ENCODE measurements at regions not wholly inside any gene's neighbourhood (a gene's known extent, or its start where the extent isn't known, plus 50 kb on each side); places are given as distances from the start of the nearest gene placed in this dataset.
"Not testable (repeated sequence)": the region's sequence is repeated elsewhere in the genome, so short reads cannot be mapped to it uniquely, and the experiment has no call there.

- not testable (repeated sequence) for H3K27ac ChIP-seq; H3K4me3 ChIP-seq; DNase-seq (ENCODE audit: low spot score)
Observed at GRCh38 chr9:41839786-41840185, 289.4 kb downstream of the CNTNAP3B start.

GRCh38 chr9:41838953-41839352 is 290.3 kb downstream of the CNTNAP3B start:
- not testable (repeated sequence) for H3K27ac ChIP-seq; DNase-seq (ENCODE audit: low spot score); H3K4me3 ChIP-seq

GRCh38 chr9:41838562-41838851 is 290.7 kb downstream of the CNTNAP3B start:
- H3K27ac ChIP-seq; H3K4me3 ChIP-seq; DNase-seq (ENCODE audit: low spot score): not testable (repeated sequence)

- not testable (repeated sequence) for H3K4me3 ChIP-seq; H3K27ac ChIP-seq; DNase-seq (ENCODE audit: low spot score)
Observed at GRCh38 chr9:41837684-41838561, 291.3 kb downstream of the CNTNAP3B start.

GRCh38 chr9:41833108-41833507 is 296.1 kb downstream of the CNTNAP3B start:
- not testable (repeated sequence) for H3K27ac ChIP-seq; H3K4me3 ChIP-seq; DNase-seq (ENCODE audit: low spot score)

- H3K4me3 ChIP-seq; DNase-seq (ENCODE audit: low spot score); H3K27ac ChIP-seq: not testable (repeated sequence)
Observed at GRCh38 chr9:41824723-41825122, 304.5 kb downstream of the CNTNAP3B start.

- not testable (repeated sequence) for H3K4me3 ChIP-seq; H3K27ac ChIP-seq; DNase-seq (ENCODE audit: low spot score)
Observed at GRCh38 chr9:41802706-41803105, 326.5 kb downstream of the CNTNAP3B start.

- DNase-seq (ENCODE audit: low spot score); H3K4me3 ChIP-seq; H3K27ac ChIP-seq: not testable (repeated sequence)
Observed at GRCh38 chr9:41798684-41799083, 330.5 kb downstream of the CNTNAP3B start.

- not testable (repeated sequence) for DNase-seq (ENCODE audit: low spot score); H3K4me3 ChIP-seq; H3K27ac ChIP-seq
Observed at GRCh38 chr9:41790719-41791363, 338.4 kb downstream of the CNTNAP3B start.

GRCh38 chr9:41790007-41790406 is 339.2 kb downstream of the CNTNAP3B start:
- not testable (repeated sequence) for DNase-seq (ENCODE audit: low spot score); H3K4me3 ChIP-seq

GRCh38 chr9:41789387-41789786 is 339.8 kb downstream of the CNTNAP3B start:
- H3K4me3 ChIP-seq; H3K27ac ChIP-seq; DNase-seq (ENCODE audit: low spot score): not testable (repeated sequence)

More at GRCh38 chr9:41790007-41790406, 339.2 kb downstream of the CNTNAP3B start:
- not testable (repeated sequence) for H3K27ac ChIP-seq

GRCh38 chr9:41787951-41788350 is 341.3 kb downstream of the CNTNAP3B start:
- not testable (repeated sequence) for H3K27ac ChIP-seq; DNase-seq (ENCODE audit: low spot score); H3K4me3 ChIP-seq

GRCh38 chr9:41787270-41787669 is 342.0 kb downstream of the CNTNAP3B start:
- not testable (repeated sequence) for H3K4me3 ChIP-seq; DNase-seq (ENCODE audit: low spot score); H3K27ac ChIP-seq

GRCh38 chr9:41784006-41784405 is 345.2 kb downstream of the CNTNAP3B start:
- not testable (repeated sequence) for H3K27ac ChIP-seq; DNase-seq (ENCODE audit: low spot score); H3K4me3 ChIP-seq

- H3K4me3 ChIP-seq; DNase-seq (ENCODE audit: low spot score); H3K27ac ChIP-seq: not testable (repeated sequence)
Observed at GRCh38 chr9:41783070-41783810, 346.0 kb downstream of the CNTNAP3B start.

- DNase-seq (ENCODE audit: low spot score); H3K27ac ChIP-seq; H3K4me3 ChIP-seq: not testable (repeated sequence)
Observed at GRCh38 chr9:41781899-41782298, 347.3 kb downstream of the CNTNAP3B start.

GRCh38 chr9:41779897-41780406 is 349.3 kb downstream of the CNTNAP3B start:
- not testable (repeated sequence) for H3K4me3 ChIP-seq; DNase-seq (ENCODE audit: low spot score); H3K27ac ChIP-seq

- not testable (repeated sequence) for H3K4me3 ChIP-seq; H3K27ac ChIP-seq; DNase-seq (ENCODE audit: low spot score)
Observed at GRCh38 chr9:41779192-41779591, 350.0 kb downstream of the CNTNAP3B start.

GRCh38 chr9:41778535-41779071 is 350.6 kb downstream of the CNTNAP3B start:
- not testable (repeated sequence) for H3K4me3 ChIP-seq; H3K27ac ChIP-seq; DNase-seq (ENCODE audit: low spot score)

Data from coronary artery (tissue), 2 donors.